Thyroid gland (tissue), 4 donors: ENCODE measurements at regions not wholly inside any gene's neighbourhood (a gene's known extent, or its start where the extent isn't known, plus 50 kb on each side); places are given as distances from the start of the nearest gene placed in this dataset.

Source experiments
- DNase-seq, 2 donors: peaks; one replicate each; pipeline ENCODE4 v3.0.0-alpha.2; 2019
- H3K27ac ChIP-seq, 3 donors: fragments of 200-600 bp; sonication (generic); 1 replicate in 2 of 3; 2 replicates in 1 of 3; pipeline ENCODE4 v1.5.1; 2016 to 2019; ENCODE audit warnings: mild to moderate bottlenecking in 1 of 3, moderate library complexity in 1 of 3
- H3K27me3 ChIP-seq: fragments of 200-600 bp; sonication (generic); one replicate; pipeline ENCODE4 v1.5.1; 2019
- H3K36me3 ChIP-seq, 2 donors: fragments of 200-600 bp; sonication (generic); one replicate each; pipeline ENCODE4 v1.5.1; 2016 to 2019
- H3K4me1 ChIP-seq, 2 donors: fragments of 200-600 bp; sonication (generic); one replicate each; pipeline ENCODE4 v1.5.1; 2017 to 2019
- H3K4me3 ChIP-seq, 3 donors: fragments of 200-600 bp; sonication (generic); replicated peaks in 1 of 3; 1 replicate in 2 of 3; 2 replicates in 1 of 3; pipeline ENCODE4 v1.5.1; 2016; ENCODE audit warnings: mild to moderate bottlenecking in 1 of 3
- H3K9me3 ChIP-seq: fragments of 200-600 bp; sonication (generic); one replicate; pipeline ENCODE4 v1.5.1; 2017
- POLR2A ChIP-seq, 2 donors: fragments of 450-650 bp; IDR thresholded peaks; one replicate each; pipeline ENCODE4 v1.6.1; 2017; ENCODE audit warnings: antibody characterized with exemption in 2 of 2, mild to moderate bottlenecking in 2 of 2, moderate library complexity in 1 of 2
- WGBS, 2 donors: methylation state at CpG; one replicate each; pipeline ENCODE4 v1.1.5; 2017; 5-methylcytosine and 5-hydroxymethylcytosine counted together
- intact Hi-C: fragments of 100-400 bp; cut with DNase I; formaldehyde crosslinking; loops from one replicate; pipeline ENCODE4 v1.15.1; 2023
- TF ChIP-seq, protein P1 (sequence below), 6 experiments: fragments of 200-600 bp in 3 of 6; fragments of 450-650 bp in 3 of 6; sonication (generic) in 3 of 6; IDR thresholded peaks; one replicate each; pipeline ENCODE4 v1.5.1; 2016 to 2019; ENCODE audit warnings: antibody characterized with exemption in 6 of 6, mild to moderate bottlenecking in 2 of 6, inconsistent platforms in 1 of 6, moderate library complexity in 1 of 6

- H3K27me3 ChIP-seq = no peaks in the 10 kb centered on the region
- DNase-seq = no peak
- 90 to 91% methylated on average over 6 of the region's 6 CpGs for WGBS, 2 donors
- TF ChIP-seq, protein P1, sequence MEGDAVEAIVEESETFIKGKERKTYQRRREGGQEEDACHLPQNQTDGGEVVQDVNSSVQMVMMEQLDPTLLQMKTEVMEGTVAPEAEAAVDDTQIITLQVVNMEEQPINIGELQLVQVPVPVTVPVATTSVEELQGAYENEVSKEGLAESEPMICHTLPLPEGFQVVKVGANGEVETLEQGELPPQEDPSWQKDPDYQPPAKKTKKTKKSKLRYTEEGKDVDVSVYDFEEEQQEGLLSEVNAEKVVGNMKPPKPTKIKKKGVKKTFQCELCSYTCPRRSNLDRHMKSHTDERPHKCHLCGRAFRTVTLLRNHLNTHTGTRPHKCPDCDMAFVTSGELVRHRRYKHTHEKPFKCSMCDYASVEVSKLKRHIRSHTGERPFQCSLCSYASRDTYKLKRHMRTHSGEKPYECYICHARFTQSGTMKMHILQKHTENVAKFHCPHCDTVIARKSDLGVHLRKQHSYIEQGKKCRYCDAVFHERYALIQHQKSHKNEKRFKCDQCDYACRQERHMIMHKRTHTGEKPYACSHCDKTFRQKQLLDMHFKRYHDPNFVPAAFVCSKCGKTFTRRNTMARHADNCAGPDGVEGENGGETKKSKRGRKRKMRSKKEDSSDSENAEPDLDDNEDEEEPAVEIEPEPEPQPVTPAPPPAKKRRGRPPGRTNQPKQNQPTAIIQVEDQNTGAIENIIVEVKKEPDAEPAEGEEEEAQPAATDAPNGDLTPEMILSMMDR (IDR thresholded peaks at IDR 0.05) = no peak
- no peak for TF ChIP-seq POLR2A (IDR thresholded peaks at IDR 0.05)
- no peak overlapping the region for H3K4me3 ChIP-seq
- no peaks in the 10 kb centered on the region for H3K36me3 ChIP-seq
- no peak overlapping the region for H3K27ac ChIP-seq
- no peaks in the 10 kb centered on the region for H3K4me1 ChIP-seq
- intact Hi-C loops = no loop called here
- H3K9me3 ChIP-seq = no peaks in the 10 kb centered on the region
These were observed 229.8 kb downstream of the KLF5 start for GRCh38 chr13:73288596-73288995.

- no peak overlapping the region for H3K27ac ChIP-seq
- H3K4me1 ChIP-seq = no peaks in the 10 kb centered on the region
- no peak for DNase-seq
- H3K36me3 ChIP-seq = no peaks in the 10 kb centered on the region
- H3K27me3 ChIP-seq = no peaks in the 10 kb centered on the region
- TF ChIP-seq, protein P1 (IDR thresholded peaks at IDR 0.05) = no peak
- no peak for TF ChIP-seq POLR2A (IDR thresholded peaks at IDR 0.05)
- H3K9me3 ChIP-seq = no peaks in the 10 kb centered on the region
- no peak overlapping the region for H3K4me3 ChIP-seq
- intact Hi-C loops = no loop called here
- 86 to 92% methylated on average over 3 of the region's 3 CpGs for WGBS, 2 donors
These were observed 229.0 kb downstream of the KLF5 start for GRCh38 chr13:73287831-73288230.

DNA sequence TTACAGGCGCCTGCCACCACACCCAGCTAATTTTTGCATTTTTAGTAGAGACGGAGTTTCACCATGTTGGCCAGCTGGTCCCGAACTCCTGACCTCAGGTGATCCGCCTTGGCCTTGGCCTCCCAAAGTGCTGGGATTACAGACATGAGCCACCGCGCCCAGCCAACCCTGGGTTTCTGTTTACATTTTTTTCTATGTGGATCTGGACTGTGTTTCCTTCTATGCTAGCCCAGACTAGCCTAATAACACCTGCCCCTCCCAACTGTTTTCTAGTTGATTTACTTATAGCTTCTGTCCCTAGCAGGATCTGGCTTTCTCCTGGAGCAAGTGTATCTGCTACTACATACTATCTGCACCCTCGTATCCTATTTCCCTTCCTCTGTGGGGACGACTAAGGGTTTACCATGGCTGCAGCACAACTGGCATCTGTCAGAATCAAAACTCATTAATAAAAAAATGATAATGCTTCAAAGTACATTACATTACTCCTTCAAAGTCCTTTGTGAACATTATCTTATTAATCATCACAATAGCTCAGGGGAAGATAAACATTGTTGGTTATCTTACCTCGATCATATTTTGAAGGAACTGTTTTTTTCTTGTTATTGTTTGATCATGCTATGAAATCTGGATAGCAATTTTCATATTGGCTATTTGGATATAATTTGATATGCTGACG lies 228.3 kb downstream of the KLF5 start:
- WGBS, 2 donors = 88 to 89% methylated on average over 10 of the region's 10 CpGs
- TF ChIP-seq, protein P1 (IDR thresholded peaks at IDR 0.05) = no peak
- no peak for TF ChIP-seq POLR2A (IDR thresholded peaks at IDR 0.05)
- Histone ChIP-seq H3K27ac (no peak overlapping the region), H3K27me3 (no peaks in the 10 kb centered on the region), H3K4me3 (no peak overlapping the region), H3K9me3 (no peaks in the 10 kb centered on the region), H3K4me1 (no peaks in the 10 kb centered on the region), H3K36me3 (no peaks in the 10 kb centered on the region)
- intact Hi-C loops = no loop called here
- no peak for DNase-seq

- WGBS, 2 donors = 91 to 93% methylated on average over 5 of the region's 5 CpGs
- H3K27ac ChIP-seq = no peak overlapping the region
- intact Hi-C loops = no loop called here
- no peak for DNase-seq
- no peak for TF ChIP-seq POLR2A (IDR thresholded peaks at IDR 0.05)
- TF ChIP-seq, protein P1 (IDR thresholded peaks at IDR 0.05) = no peak
- H3K9me3 ChIP-seq = no peaks in the 10 kb centered on the region
- H3K36me3 ChIP-seq = no peaks in the 10 kb centered on the region
- H3K4me3 ChIP-seq = no peak overlapping the region
- H3K4me1 ChIP-seq = no peaks in the 10 kb centered on the region
- H3K27me3 ChIP-seq = no peaks in the 10 kb centered on the region
These were observed 227.4 kb downstream of the KLF5 start for GRCh38 chr13:73286177-73286576.

DNA sequence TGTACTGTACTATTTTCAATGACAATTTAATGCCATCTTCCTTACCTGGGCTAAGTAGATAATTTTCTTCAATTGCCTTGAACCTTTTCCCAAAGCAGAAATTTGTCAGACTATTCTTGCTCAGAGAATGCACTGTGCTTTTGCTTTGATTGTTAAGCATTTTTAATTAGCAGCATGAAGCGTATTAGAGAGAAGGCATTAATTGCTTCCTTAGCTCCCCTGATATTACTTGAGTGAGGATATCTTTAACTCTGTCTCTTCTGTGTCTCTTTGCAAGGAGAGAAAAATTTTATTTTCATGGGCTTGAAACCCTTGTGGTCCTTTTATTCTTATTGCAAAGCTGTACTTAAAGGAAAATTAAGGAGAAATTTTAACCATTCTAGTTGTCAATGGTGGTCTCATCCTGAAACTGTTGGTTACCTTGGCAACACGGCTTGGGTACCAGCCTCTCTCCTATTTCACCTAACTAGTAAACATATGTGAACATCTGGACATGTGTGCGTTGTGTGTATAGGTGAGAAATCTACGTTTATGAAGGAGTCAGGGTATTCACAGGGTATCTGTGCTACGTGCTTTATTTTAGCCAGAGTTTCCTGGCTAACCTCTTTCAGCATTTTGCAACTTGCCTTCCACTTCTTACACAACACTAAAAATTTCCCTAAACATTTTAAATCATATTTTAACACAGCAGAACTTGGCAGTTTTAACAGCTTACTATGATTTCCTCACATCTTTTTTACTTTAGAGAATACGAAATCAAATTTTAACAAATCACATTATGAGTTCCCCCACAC lies 225.5 kb downstream of the KLF5 start:
- no peak for TF ChIP-seq POLR2A (IDR thresholded peaks at IDR 0.05)
- TF ChIP-seq, protein P1 (IDR thresholded peaks at IDR 0.05) = no peak
- Histone ChIP-seq H3K36me3 (no peaks in the 10 kb centered on the region), H3K9me3 (no peaks in the 10 kb centered on the region), H3K27me3 (no peaks in the 10 kb centered on the region), H3K4me3 (no peak overlapping the region), H3K4me1 (no peaks in the 10 kb centered on the region), H3K27ac (no peak overlapping the region)
- 85 to 87% methylated on average over 6 of the region's 6 CpGs for WGBS, 2 donors
- intact Hi-C loops = no loop called here
- no peak for DNase-seq
